GM21723 (cell line): ENCODE measurements at regions not wholly inside any gene's neighbourhood (a gene's known extent, or its start where the extent isn't known, plus 50 kb on each side); places are given as distances from the start of the nearest gene placed in this dataset.

Experiments
- ATAC-seq: cut with Tn5 transposase; IDR thresholded peaks from one replicate; pipeline ENCODE4 v1.9.1; 2021; ENCODE audit warnings: mild to moderate bottlenecking, moderate library complexity; ENCODE audit not compliant: unreplicated experiment

- no peak for ATAC-seq
Measured at GRCh38 chr13:107365466-107366215, 797.7 kb upstream of the ARGLU1 start.

- ATAC-seq, result no peak
Measured at GRCh38 chr13:107364658-107365057, 796.7 kb upstream of the ARGLU1 start.

GRCh38 chr13:107361666-107362065 lies 793.7 kb upstream of the ARGLU1 start:
- no peak for ATAC-seq

GRCh38 chr13:107360010-107360409 lies 792.1 kb upstream of the ARGLU1 start:
- no peak for ATAC-seq

- ATAC-seq, result no peak
Measured at GRCh38 chr13:107358866-107359265, 790.9 kb upstream of the ARGLU1 start.

GRCh38 chr13:107351305-107351704 lies 783.4 kb upstream of the ARGLU1 start:
- no peak for ATAC-seq

GRCh38 chr13:107348925-107349324 lies 781.0 kb upstream of the ARGLU1 start:
- ATAC-seq, result no peak

GRCh38 chr13:107348471-107348870 lies 780.5 kb upstream of the ARGLU1 start:
- no peak for ATAC-seq

- ATAC-seq, result no peak
Measured at GRCh38 chr13:107347641-107348369, 779.9 kb upstream of the ARGLU1 start.

- ATAC-seq, result no peak
Measured at GRCh38 chr13:107342747-107343146, 774.8 kb upstream of the ARGLU1 start.

GRCh38 chr13:107339209-107339608 lies 771.3 kb upstream of the ARGLU1 start:
- no peak for ATAC-seq

GRCh38 chr13:107332188-107332587 lies 764.3 kb upstream of the ARGLU1 start:
- ATAC-seq, result no peak

- no peak for ATAC-seq
Measured at GRCh38 chr13:107331359-107331758, 763.4 kb upstream of the ARGLU1 start.

- ATAC-seq, result no peak
Measured at GRCh38 chr13:107330484-107330883, 762.5 kb upstream of the ARGLU1 start.

GRCh38 chr13:107329991-107330390 lies 762.1 kb upstream of the ARGLU1 start:
- no peak for ATAC-seq

- no peak for ATAC-seq
Measured at GRCh38 chr13:107324416-107325204, 756.7 kb upstream of the ARGLU1 start.

- ATAC-seq, result no peak
Measured at GRCh38 chr13:107322228-107322627, 754.3 kb upstream of the ARGLU1 start.

- no peak for ATAC-seq
Measured at GRCh38 chr13:107305178-107305577, 737.2 kb upstream of the ARGLU1 start.

GRCh38 chr13:107301724-107302374 lies 733.9 kb upstream of the ARGLU1 start:
- ATAC-seq, result no peak

GRCh38 chr13:107299717-107300116 lies 731.8 kb upstream of the ARGLU1 start:
- ATAC-seq, result no peak

GRCh38 chr13:107296804-107297203 lies 728.9 kb upstream of the ARGLU1 start:
- ATAC-seq, result no peak
